SU-DHL-6 (cell line): ENCODE measurements at regions not wholly inside any gene's neighbourhood (a gene's known extent, or its start where the extent isn't known, plus 50 kb on each side); places are given as distances from the start of the nearest gene placed in this dataset.

ENCODE experiments used
- CTCF ChIP-seq: fragments of 200-600 bp; sonication (generic); IDR thresholded peaks from one replicate; pipeline ENCODE4 v1.5.1; 2017; ENCODE audit warnings: antibody characterized with exemption, mild to moderate bottlenecking, low read length, moderate library complexity; ENCODE audit not compliant: insufficient read depth, poor library complexity, severe bottlenecking
- EZH2phosphoT487 ChIP-seq: fragments of 200-600 bp; sonication (generic), shearing (Covaris generic); conservative IDR thresholded peaks from 2 replicates; pipeline ENCODE4 v1.6.1; 2018; ENCODE audit warnings: mild to moderate bottlenecking, antibody characterized with exemption, low read length, moderate library complexity, mixed read lengths

- TF ChIP-seq CTCF (no peak), EZH2phosphoT487 (no peak)
Measured at GRCh38 chr2:7102826-7103225, 185.6 kb downstream of the RNF144A start.
